Left renal pelvis (tissue), 4 donors: ENCODE measurements at regions not wholly inside any gene's neighbourhood (a gene's known extent, or its start where the extent isn't known, plus 50 kb on each side); places are given as distances from the start of the nearest gene placed in this dataset.
"Not testable (repeated sequence)": the region's sequence is repeated elsewhere in the genome, so short reads cannot be mapped to it uniquely, and the experiment has no call there.

Source experiments
- DNase-seq, 4 donors: peaks; one replicate each; pipeline ENCODE4 v3.0.0-alpha.2; 2013; ENCODE audit warnings: low read depth in 4 of 4, low spot score in 3 of 4

- no peak for DNase-seq
Measured at GRCh38 chr7:46945328-46945727, 636.6 kb downstream of the TNS3 start.

- no peak for DNase-seq
Measured at GRCh38 chr7:46943996-46944395, 637.9 kb downstream of the TNS3 start.

GRCh38 chr7:46942574-46942973, 639.3 kb downstream of the TNS3 start:
- DNase-seq, result no peak

- no peak for DNase-seq
Measured at GRCh38 chr7:46940178-46940577, 641.7 kb downstream of the TNS3 start.

GRCh38 chr7:46939558-46939957, 642.4 kb downstream of the TNS3 start:
- no peak for DNase-seq

- no peak for DNase-seq
Measured at GRCh38 chr7:46939089-46939488, 642.8 kb downstream of the TNS3 start.

- no peak for DNase-seq
Measured at GRCh38 chr7:46937826-46938225, 644.1 kb downstream of the TNS3 start.

GRCh38 chr7:46934198-46934825, 647.6 kb downstream of the TNS3 start:
- no peak for DNase-seq

GRCh38 chr7:46933596-46933995, 648.3 kb downstream of the TNS3 start:
- no peak for DNase-seq

GRCh38 chr7:46932676-46933424, 649.1 kb downstream of the TNS3 start:
- DNase-seq, result no peak

- DNase-seq, result no peak
Measured at GRCh38 chr7:46932306-46932675, 649.6 kb downstream of the TNS3 start.

GRCh38 chr7:46930366-46930765, 651.5 kb downstream of the TNS3 start:
- DNase-seq, result no peak

GRCh38 chr7:46929359-46929758, 652.6 kb downstream of the TNS3 start:
- DNase-seq, result no peak

- no peak for DNase-seq
Measured at GRCh38 chr7:46928719-46929118, 653.2 kb downstream of the TNS3 start.

GRCh38 chr7:46927131-46927810, 654.6 kb downstream of the TNS3 start:
- DNase-seq, result no peak

- no peak for DNase-seq
Measured at GRCh38 chr7:46916581-46916980, 665.3 kb downstream of the TNS3 start.

GRCh38 chr7:46912692-46913091, 669.2 kb downstream of the TNS3 start:
- no peak for DNase-seq

- DNase-seq, result no peak
Measured at GRCh38 chr7:46909601-46910051, 672.3 kb downstream of the TNS3 start.

- no peak for DNase-seq
Measured at GRCh38 chr7:46908770-46909169, 673.1 kb downstream of the TNS3 start.

GRCh38 chr7:46904523-46904922, 677.4 kb downstream of the TNS3 start:
- not testable (repeated sequence) for DNase-seq

- DNase-seq, result no peak
Measured at GRCh38 chr7:46902463-46902862, 679.4 kb downstream of the TNS3 start.
